ENCODE measurements at regions not wholly inside any gene's neighbourhood (a gene's known extent, or its start where the extent isn't known, plus 50 kb on each side); places are given as distances from the start of the nearest gene placed in this dataset.

DNA sequence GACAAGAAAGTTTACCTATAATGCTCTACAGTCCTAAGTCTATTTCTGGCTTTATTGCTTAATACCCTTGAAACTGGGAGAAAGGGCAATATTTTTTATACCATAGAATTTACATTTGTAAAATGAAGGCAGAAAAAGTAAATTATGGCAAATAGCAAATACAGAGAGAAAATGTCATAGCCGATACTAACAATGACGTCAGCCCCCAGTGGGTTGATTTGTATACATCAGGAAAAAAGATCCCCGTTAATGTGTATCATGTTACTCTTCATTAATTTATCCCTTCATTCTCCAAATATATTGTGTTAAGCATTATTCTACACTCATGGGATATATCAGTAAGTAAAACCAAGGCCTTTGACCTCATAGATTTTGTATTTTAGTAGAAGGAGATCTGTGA, 445.1 kb upstream of the SYT1 start:
- no peaks in the 10 kb centered on the region for H3K27me3 ChIP-seq (ENCODE audit: insufficient read depth)
- no peak overlapping the region for H3K27ac ChIP-seq (ENCODE audit: low read depth in 2 of 2, low read length in 1 of 2)
- ChIA-PET POLR2A (no interaction called here), CTCF (no interaction called here)
- no peaks in the 10 kb centered on the region for H3K79me2 ChIP-seq (ENCODE audit: insufficient read depth)
- H3K4me3 ChIP-seq (ENCODE audit: low read depth in 2 of 2, low read length in 1 of 2): no peak overlapping the region
- H3K36me3 ChIP-seq (replicated peaks in 1 of 2; ENCODE audit: control insufficient read depth in 1 of 2, insufficient read depth in 2 of 2, low read length in 1 of 2): no peaks in the 10 kb centered on the region
- H3K9me3 ChIP-seq: no peaks in the 10 kb centered on the region
- no peak for DNase-seq
- no peaks in the 10 kb centered on the region for H3K4me1 ChIP-seq (ENCODE audit: control insufficient read depth in 1 of 2, insufficient read depth in 2 of 2, low read depth in 1 of 2, low read length in 1 of 2)
- WGBS (ENCODE audit: low lambda C conversion rate): 92% methylated on average over 3 of the region's 3 CpGs
- TF ChIP-seq TCF12 (IDR thresholded peaks at IDR 0.05): no peak
- TF ChIP-seq CHD2 (IDR thresholded peaks at IDR 0.05; ENCODE audit: low read length, partially characterized antibody): no peak
- TF ChIP-seq, protein P1, sequence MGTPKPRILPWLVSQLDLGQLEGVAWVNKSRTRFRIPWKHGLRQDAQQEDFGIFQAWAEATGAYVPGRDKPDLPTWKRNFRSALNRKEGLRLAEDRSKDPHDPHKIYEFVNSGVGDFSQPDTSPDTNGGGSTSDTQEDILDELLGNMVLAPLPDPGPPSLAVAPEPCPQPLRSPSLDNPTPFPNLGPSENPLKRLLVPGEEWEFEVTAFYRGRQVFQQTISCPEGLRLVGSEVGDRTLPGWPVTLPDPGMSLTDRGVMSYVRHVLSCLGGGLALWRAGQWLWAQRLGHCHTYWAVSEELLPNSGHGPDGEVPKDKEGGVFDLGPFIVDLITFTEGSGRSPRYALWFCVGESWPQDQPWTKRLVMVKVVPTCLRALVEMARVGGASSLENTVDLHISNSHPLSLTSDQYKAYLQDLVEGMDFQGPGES (IDR thresholded peaks at IDR 0.05; ENCODE audit: low read depth, low read length): no peak
- no peak for TF ChIP-seq FOXM1 (IDR thresholded peaks at IDR 0.05; ENCODE audit: low read depth)
- H3F3A ChIP-seq (replicated peaks; ENCODE audit: insufficient read depth): no peaks in the 10 kb centered on the region
- no peaks in the 10 kb centered on the region for H3K9me2 ChIP-seq
- H4K20me1 ChIP-seq (ENCODE audit: insufficient read depth): no peaks in the 10 kb centered on the region
- no peak overlapping the region for H2AFZ ChIP-seq (ENCODE audit: low read depth)
- H3K4me2 ChIP-seq: no peak overlapping the region
- H3K9ac ChIP-seq: no peak overlapping the region

DNA sequence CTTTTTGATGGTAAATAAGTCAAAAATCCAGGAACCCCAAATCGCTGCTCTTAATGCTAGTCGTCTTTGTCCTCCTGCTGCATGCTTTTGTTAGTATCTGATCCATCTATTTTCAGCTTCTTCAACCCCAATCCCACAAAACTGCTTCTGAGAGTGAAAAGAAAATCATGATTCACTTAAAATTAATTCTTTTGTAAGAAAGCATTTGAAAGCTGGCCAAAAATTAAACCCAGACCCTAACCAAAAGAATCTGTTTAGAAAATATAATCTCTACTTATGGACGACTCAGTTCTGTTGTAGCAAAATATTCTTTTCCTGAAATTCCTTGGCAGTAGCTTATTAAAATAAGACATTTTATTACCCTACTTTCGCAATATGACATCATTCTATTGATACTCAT, 443.6 kb upstream of the SYT1 start:
- Histone ChIP-seq H3K9me3 (no peaks in the 10 kb centered on the region), H3K27ac (ENCODE audit: low read depth in 2 of 2, low read length in 1 of 2) (no peak overlapping the region), H2AFZ (ENCODE audit: low read depth) (no peak overlapping the region), H4K20me1 (ENCODE audit: insufficient read depth) (no peaks in the 10 kb centered on the region), H3K4me1 (ENCODE audit: control insufficient read depth in 1 of 2, insufficient read depth in 2 of 2, low read depth in 1 of 2, low read length in 1 of 2) (no peaks in the 10 kb centered on the region), H3K27me3 (ENCODE audit: insufficient read depth) (no peaks in the 10 kb centered on the region), H3K9me2 (no peaks in the 10 kb centered on the region), H3K4me3 (ENCODE audit: low read depth in 2 of 2, low read length in 1 of 2) (no peak overlapping the region), H3K9ac (no peak overlapping the region), H3K79me2 (ENCODE audit: insufficient read depth) (no peaks in the 10 kb centered on the region), H3F3A (replicated peaks; ENCODE audit: insufficient read depth) (no peaks in the 10 kb centered on the region), H3K4me2 (no peak overlapping the region), H3K36me3 (replicated peaks in 1 of 2; ENCODE audit: control insufficient read depth in 1 of 2, insufficient read depth in 2 of 2, low read length in 1 of 2) (no peaks in the 10 kb centered on the region)
- ChIA-PET POLR2A (no interaction called here), CTCF (no interaction called here)
- no peak for DNase-seq
- TF ChIP-seq RXRA (IDR thresholded peaks at IDR 0.05; ENCODE audit: borderline replicate concordance, low read depth) (no peak), EP300 (IDR thresholded peaks at IDR 0.05; ENCODE audit: borderline replicate concordance in 1 of 2, low read depth in 1 of 2, low read length in 1 of 2) (no peak), TCF12 (IDR thresholded peaks at IDR 0.05) (no peak), GABPA (IDR thresholded peaks at IDR 0.05; ENCODE audit: low read depth) (no peak), MXI1 (IDR thresholded peaks at IDR 0.05; ENCODE audit: low read depth, low read length) (no peak), GATA2 (CRISPR knock-in tag; IDR thresholded peaks at IDR 0.05) (no peak), TEAD4 (IDR thresholded peaks at IDR 0.05; ENCODE audit: borderline replicate concordance, insufficient read depth) (no peak), RAD21 (IDR thresholded peaks at IDR 0.05; ENCODE audit: low read length) (no peak), YY1 (IDR thresholded peaks at IDR 0.05; ENCODE audit: low read depth) (no peak), FOSL2 (IDR thresholded peaks at IDR 0.05; ENCODE audit: borderline replicate concordance, low read depth) (no peak), RFX5 (IDR thresholded peaks at IDR 0.05; ENCODE audit: low read length) (no peak), USF2 (IDR thresholded peaks at IDR 0.05; ENCODE audit: borderline replicate concordance, low read depth, low read length) (no peak), CHD2 (IDR thresholded peaks at IDR 0.05; ENCODE audit: low read length, partially characterized antibody) (no peak), SIN3A (IDR thresholded peaks at IDR 0.05; ENCODE audit: borderline replicate concordance, low read depth, low read length) (no peak)
- TF ChIP-seq, protein P2, sequence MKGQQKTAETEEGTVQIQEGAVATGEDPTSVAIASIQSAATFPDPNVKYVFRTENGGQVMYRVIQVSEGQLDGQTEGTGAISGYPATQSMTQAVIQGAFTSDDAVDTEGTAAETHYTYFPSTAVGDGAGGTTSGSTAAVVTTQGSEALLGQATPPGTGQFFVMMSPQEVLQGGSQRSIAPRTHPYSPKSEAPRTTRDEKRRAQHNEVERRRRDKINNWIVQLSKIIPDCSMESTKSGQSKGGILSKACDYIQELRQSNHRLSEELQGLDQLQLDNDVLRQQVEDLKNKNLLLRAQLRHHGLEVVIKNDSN (IDR thresholded peaks at IDR 0.05; ENCODE audit: borderline replicate concordance, low read depth): no peak
- TF ChIP-seq, protein P3, sequence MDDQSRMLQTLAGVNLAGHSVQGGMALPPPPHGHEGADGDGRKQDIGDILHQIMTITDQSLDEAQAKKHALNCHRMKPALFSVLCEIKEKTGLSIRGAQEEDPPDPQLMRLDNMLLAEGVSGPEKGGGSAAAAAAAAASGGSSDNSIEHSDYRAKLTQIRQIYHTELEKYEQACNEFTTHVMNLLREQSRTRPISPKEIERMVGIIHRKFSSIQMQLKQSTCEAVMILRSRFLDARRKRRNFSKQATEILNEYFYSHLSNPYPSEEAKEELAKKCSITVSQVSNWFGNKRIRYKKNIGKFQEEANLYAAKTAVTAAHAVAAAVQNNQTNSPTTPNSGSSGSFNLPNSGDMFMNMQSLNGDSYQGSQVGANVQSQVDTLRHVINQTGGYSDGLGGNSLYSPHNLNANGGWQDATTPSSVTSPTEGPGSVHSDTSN (IDR thresholded peaks at IDR 0.05): no peak
- TF ChIP-seq, protein P4, sequence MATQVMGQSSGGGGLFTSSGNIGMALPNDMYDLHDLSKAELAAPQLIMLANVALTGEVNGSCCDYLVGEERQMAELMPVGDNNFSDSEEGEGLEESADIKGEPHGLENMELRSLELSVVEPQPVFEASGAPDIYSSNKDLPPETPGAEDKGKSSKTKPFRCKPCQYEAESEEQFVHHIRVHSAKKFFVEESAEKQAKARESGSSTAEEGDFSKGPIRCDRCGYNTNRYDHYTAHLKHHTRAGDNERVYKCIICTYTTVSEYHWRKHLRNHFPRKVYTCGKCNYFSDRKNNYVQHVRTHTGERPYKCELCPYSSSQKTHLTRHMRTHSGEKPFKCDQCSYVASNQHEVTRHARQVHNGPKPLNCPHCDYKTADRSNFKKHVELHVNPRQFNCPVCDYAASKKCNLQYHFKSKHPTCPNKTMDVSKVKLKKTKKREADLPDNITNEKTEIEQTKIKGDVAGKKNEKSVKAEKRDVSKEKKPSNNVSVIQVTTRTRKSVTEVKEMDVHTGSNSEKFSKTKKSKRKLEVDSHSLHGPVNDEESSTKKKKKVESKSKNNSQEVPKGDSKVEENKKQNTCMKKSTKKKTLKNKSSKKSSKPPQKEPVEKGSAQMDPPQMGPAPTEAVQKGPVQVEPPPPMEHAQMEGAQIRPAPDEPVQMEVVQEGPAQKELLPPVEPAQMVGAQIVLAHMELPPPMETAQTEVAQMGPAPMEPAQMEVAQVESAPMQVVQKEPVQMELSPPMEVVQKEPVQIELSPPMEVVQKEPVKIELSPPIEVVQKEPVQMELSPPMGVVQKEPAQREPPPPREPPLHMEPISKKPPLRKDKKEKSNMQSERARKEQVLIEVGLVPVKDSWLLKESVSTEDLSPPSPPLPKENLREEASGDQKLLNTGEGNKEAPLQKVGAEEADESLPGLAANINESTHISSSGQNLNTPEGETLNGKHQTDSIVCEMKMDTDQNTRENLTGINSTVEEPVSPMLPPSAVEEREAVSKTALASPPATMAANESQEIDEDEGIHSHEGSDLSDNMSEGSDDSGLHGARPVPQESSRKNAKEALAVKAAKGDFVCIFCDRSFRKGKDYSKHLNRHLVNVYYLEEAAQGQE (IDR thresholded peaks at IDR 0.05; ENCODE audit: low read depth, low read length): no peak
- WGBS (ENCODE audit: low lambda C conversion rate): 57% methylated on average over 4 of the region's 4 CpGs
